MCF 10A (cell line): ENCODE measurements at regions not wholly inside any gene's neighbourhood (a gene's known extent, or its start where the extent isn't known, plus 50 kb on each side); places are given as distances from the start of the nearest gene placed in this dataset.

Source experiments
- BruUV-seq: library from RNA; stranded (reverse); fragments of 400-500 nt; replicated peaks from 2 replicates; lab custom pipeline; 2021; lab: Mats Ljungman, UMichigan
- CTCF ChIA-PET: fragments of 300-600 bp; sonication (Branson Sonifier 250); formaldehyde crosslinking; extraction: SDS; loops from one replicate; lab custom pipeline; 2021; ENCODE audit warnings: antibody characterized with exemption, inconsistent platforms; lab: Yijun Ruan, JAX
- POLR2A ChIA-PET: fragments of 300-600, 350-650 bp; sonication (Branson Sonifier 250); formaldehyde crosslinking; extraction: SDS; loops from one replicate; lab custom pipeline; 2020; ENCODE audit warnings: antibody characterized with exemption, inconsistent platforms; lab: Yijun Ruan, JAX
- DNase-seq: peaks from one replicate; pipeline ENCODE4 v3.0.0-alpha.2; 2018; ENCODE audit not compliant: unreplicated experiment
- H3K27ac Mint-ChIP-seq: one replicate; pipeline ENCODE4 v1.8.0; 2022; ENCODE audit warnings: mild to moderate bottlenecking, low read depth, mixed read lengths; ENCODE audit not compliant: unreplicated experiment
- H3K27me3 Mint-ChIP-seq: one replicate; pipeline ENCODE4 v1.8.0; 2022; ENCODE audit warnings: mixed read lengths; ENCODE audit not compliant: insufficient read depth, unreplicated experiment
- H3K36me3 Mint-ChIP-seq: one replicate; pipeline ENCODE4 v1.8.0; 2022; ENCODE audit warnings: mild to moderate bottlenecking, moderate library complexity, mixed read lengths; ENCODE audit not compliant: insufficient read depth, unreplicated experiment
- H3K4me1 Mint-ChIP-seq: one replicate; pipeline ENCODE4 v1.8.0; 2022; ENCODE audit warnings: mixed read lengths; ENCODE audit not compliant: insufficient read depth, unreplicated experiment
- H3K4me3 Mint-ChIP-seq: one replicate; pipeline ENCODE4 v1.8.0; 2022; ENCODE audit warnings: mild to moderate bottlenecking, moderate library complexity, mixed read lengths; ENCODE audit not compliant: unreplicated experiment
- H3K9me3 Mint-ChIP-seq: one replicate; pipeline ENCODE4 v1.8.0; 2022; ENCODE audit warnings: mixed read lengths; ENCODE audit not compliant: unreplicated experiment
- CTCF ChIP-seq: fragments of 200-600 bp; IDR thresholded peaks from one replicate; pipeline ENCODE4 v1.8.0; 2022; ENCODE audit warnings: antibody characterized with exemption, mild to moderate bottlenecking; ENCODE audit not compliant: unreplicated experiment
- intact Hi-C: fragments of 100-400 bp; cut with micrococcal nuclease; formaldehyde crosslinking; loops from 2 replicates; pipeline ENCODE4 v1.14.1; 2022

- Mint-ChIP-seq H3K27me3 (no peaks in the 10 kb centered on the region), H3K9me3 (peaks cover 18% of the 10 kb centered on the region), H3K27ac (no peak overlapping the region), H3K4me1 (peaks cover 5% of the 10 kb centered on the region), H3K36me3 (no peaks in the 10 kb centered on the region), H3K4me3 (no peak overlapping the region)
- DNase-seq, result peak; percentile 16
- CTCF ChIA-PET, result no interaction called here
- BruUV-seq, result no TSS peak
- intact Hi-C loops, result no loop called here
- POLR2A ChIA-PET, result no interaction called here
- TF ChIP-seq CTCF, result no peak
These were observed 99.8 kb upstream of the LHX8 start for GRCh38 chr1:75034376-75034775.

- ChIA-PET CTCF (interaction anchor here (0.6 to 1.1 kb wide), 2 partner anchors 18 to 46 kb away, joined by 3 read pairs; no protein-coding TSS in a partner anchor), POLR2A (no interaction called here)
- peaks cover 5% of the 10 kb centered on the region for H3K4me1 Mint-ChIP-seq
- intact Hi-C loops, result no loop called here
- BruUV-seq, result no TSS peak
- no peak overlapping the region for H3K4me3 Mint-ChIP-seq
- peaks cover 23% of the 10 kb centered on the region for H3K9me3 Mint-ChIP-seq
- DNase-seq, result peak; percentile 63
- H3K27me3 Mint-ChIP-seq, result no peaks in the 10 kb centered on the region
- no peak for TF ChIP-seq CTCF
- no peaks in the 10 kb centered on the region for H3K36me3 Mint-ChIP-seq
- no peak overlapping the region for H3K27ac Mint-ChIP-seq
These were observed 98.7 kb upstream of the LHX8 start for GRCh38 chr1:75035536-75035935.

GRCh38 chr1:75053207-75053606, 81.0 kb upstream of the LHX8 start:
- no peak overlapping the region for H3K4me3 Mint-ChIP-seq
- no peaks in the 10 kb centered on the region for H3K4me1 Mint-ChIP-seq
- H3K9me3 Mint-ChIP-seq, result no peaks in the 10 kb centered on the region
- TF ChIP-seq CTCF, result peak; percentile 44
- peak; percentile 40 for DNase-seq
- no peak overlapping the region for H3K27ac Mint-ChIP-seq
- BruUV-seq, result no TSS peak
- intact Hi-C loops, result loop anchor here (1.0 kb wide), 2 partner anchors 150 to 281 kb away; no protein-coding TSS in a partner anchor
- ChIA-PET CTCF (interaction anchor here (0.5 to 5.7 kb wide), 20 partner anchors 16 to 692 kb away, joined by 3 to 56 read pairs (median 3); no protein-coding TSS in a partner anchor), POLR2A (no interaction called here)
- H3K27me3 Mint-ChIP-seq, result no peaks in the 10 kb centered on the region
- H3K36me3 Mint-ChIP-seq, result no peaks in the 10 kb centered on the region

- no peak for DNase-seq
- intact Hi-C loops, result no loop called here
- BruUV-seq, result no TSS peak
- TF ChIP-seq CTCF, result no peak
- no peaks in the 10 kb centered on the region for H3K36me3 Mint-ChIP-seq
- H3K27me3 Mint-ChIP-seq, result no peaks in the 10 kb centered on the region
- ChIA-PET POLR2A (no interaction called here), CTCF (interaction anchor here (0.6 kb wide), 1 partner anchor 483 kb away, joined by 3 read pairs; no protein-coding TSS in a partner anchor)
- no peaks in the 10 kb centered on the region for H3K9me3 Mint-ChIP-seq
- H3K4me3 Mint-ChIP-seq, result no peak overlapping the region
- H3K27ac Mint-ChIP-seq, result no peak overlapping the region
- no peaks in the 10 kb centered on the region for H3K4me1 Mint-ChIP-seq
These were observed 75.8 kb upstream of the LHX8 start for GRCh38 chr1:75058424-75058823.
